ENCODE measurements at regions not wholly inside any gene's neighbourhood (a gene's known extent, or its start where the extent isn't known, plus 50 kb on each side); places are given as distances from the start of the nearest gene placed in this dataset.

DNA sequence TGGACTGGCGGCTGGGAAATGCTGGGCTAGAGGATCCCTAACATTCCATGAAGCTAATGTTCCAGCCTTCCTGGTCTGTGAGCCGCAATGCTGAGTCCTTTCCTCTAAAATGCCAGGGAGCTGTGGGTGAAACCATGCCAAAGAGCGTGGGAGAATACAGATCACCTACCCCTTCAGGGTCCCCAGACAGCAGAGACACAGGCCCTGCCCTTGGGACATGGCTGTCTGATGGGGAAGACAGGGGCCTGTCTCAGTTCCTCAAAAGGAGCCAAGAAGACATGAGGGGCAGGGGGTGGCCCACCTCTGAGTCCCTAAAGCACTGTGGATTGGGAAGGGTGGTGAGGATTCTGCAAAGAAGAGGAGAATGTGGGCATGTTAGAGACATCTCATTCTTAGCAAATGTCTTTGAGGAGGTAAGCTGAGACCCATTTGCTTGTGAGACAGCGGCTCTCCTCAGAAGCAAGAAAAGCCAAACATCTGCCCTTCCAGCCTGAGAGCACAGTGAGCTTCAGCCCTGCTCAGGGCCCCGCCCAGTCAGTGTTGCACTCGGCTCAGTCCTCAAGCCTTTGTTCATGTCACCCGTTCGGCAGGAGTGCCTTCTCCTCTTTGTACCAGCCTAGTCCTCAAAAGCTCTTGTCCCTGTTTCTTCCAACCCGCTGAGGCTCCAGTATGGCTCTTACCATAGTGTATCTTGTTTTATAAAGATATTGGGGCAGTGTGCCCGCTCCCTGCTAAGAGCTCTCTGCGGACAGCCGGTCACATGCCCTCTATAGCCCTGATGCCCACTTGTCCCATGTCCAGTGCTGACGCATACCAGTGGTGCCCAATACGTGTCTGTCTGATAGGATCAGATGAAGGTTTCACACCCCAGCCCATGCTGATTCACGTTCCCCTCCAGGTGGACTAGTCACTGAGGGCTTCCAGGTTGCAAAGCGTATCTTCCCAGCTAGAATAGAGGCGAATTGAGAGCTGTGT is 286.2 kb downstream of the CYP26B1 start:
- TF ChIP-seq, protein P1, sequence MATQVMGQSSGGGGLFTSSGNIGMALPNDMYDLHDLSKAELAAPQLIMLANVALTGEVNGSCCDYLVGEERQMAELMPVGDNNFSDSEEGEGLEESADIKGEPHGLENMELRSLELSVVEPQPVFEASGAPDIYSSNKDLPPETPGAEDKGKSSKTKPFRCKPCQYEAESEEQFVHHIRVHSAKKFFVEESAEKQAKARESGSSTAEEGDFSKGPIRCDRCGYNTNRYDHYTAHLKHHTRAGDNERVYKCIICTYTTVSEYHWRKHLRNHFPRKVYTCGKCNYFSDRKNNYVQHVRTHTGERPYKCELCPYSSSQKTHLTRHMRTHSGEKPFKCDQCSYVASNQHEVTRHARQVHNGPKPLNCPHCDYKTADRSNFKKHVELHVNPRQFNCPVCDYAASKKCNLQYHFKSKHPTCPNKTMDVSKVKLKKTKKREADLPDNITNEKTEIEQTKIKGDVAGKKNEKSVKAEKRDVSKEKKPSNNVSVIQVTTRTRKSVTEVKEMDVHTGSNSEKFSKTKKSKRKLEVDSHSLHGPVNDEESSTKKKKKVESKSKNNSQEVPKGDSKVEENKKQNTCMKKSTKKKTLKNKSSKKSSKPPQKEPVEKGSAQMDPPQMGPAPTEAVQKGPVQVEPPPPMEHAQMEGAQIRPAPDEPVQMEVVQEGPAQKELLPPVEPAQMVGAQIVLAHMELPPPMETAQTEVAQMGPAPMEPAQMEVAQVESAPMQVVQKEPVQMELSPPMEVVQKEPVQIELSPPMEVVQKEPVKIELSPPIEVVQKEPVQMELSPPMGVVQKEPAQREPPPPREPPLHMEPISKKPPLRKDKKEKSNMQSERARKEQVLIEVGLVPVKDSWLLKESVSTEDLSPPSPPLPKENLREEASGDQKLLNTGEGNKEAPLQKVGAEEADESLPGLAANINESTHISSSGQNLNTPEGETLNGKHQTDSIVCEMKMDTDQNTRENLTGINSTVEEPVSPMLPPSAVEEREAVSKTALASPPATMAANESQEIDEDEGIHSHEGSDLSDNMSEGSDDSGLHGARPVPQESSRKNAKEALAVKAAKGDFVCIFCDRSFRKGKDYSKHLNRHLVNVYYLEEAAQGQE (IDR thresholded peaks at IDR 0.05; ENCODE audit: insufficient read depth in 1 of 2, low read depth in 2 of 2, low read length in 2 of 2): no peak
- TF ChIP-seq TAF1 (IDR thresholded peaks at IDR 0.05; ENCODE audit: borderline replicate concordance, insufficient read depth, low read length) (no peak), POLR2AphosphoS5 (IDR thresholded peaks at IDR 0.05; ENCODE audit: low read depth, low read length) (no peak), SIN3A (IDR thresholded peaks at IDR 0.05; ENCODE audit: borderline replicate concordance, insufficient read depth, low read length) (no peak), FOXP2 (optimal IDR thresholded peaks at IDR 0.05; ENCODE audit: borderline replicate concordance, extremely low read depth, extremely low read length, insufficient read depth) (no peak)

DNA sequence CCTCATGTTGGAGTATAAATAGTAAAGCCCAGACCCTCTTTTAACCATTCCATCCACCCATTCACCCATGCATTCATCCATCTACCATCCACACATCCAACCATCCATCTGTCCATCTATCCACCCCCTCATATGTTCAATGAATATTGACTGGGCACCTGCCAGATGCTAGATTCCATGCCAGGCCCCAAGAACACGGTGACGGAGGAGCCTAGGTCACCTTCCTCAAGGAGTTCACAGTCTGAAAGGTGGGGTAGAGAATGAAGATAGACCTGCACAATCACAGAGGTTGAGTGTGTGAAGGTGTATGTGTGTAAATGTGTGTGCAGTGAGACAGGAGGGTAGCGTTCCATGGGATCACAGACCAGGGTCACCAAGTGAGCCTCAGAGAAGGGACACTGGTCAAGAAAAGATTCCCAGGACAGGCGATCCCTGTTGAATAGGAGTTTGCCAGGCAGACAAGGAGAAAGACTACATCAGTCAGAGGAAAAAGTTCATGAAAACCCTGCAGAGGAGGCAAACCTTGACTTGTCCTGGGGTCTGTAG is 287.2 kb downstream of the CYP26B1 start:
- TF ChIP-seq FOXP2 (optimal IDR thresholded peaks at IDR 0.05; ENCODE audit: borderline replicate concordance, extremely low read depth, extremely low read length, insufficient read depth) (no peak), POLR2AphosphoS5 (IDR thresholded peaks at IDR 0.05; ENCODE audit: low read depth, low read length) (no peak)

DNA sequence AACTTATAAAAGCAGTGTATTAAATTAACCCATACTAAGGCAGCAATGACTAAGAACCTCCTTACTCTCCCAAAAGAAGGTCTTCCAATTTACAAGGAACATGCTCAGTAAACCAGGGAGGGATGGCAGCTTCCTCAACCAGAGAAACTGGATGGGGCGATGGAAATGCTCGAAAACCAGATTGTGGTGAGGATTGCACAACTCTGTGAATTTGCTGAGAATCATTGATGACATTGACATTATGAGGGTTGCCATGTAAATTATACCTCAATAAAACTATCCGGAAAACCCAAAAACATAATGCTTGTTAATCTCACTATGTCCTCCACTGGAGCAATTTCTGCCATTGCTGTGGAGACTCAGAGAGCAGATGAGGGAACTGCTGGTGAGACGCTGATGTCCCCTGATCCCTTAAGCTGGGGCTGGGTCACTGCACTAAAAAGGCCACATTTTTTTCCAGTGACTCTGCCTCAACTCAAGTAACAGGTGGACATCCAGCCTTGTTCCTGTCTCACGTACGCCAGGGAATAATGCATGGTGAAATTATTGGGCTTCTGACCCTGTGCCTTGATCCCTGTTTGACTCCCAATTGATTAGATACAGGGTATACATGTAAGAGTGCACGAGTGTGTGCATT is 288.3 kb downstream of the CYP26B1 start:
- TF ChIP-seq POLR2AphosphoS5 (IDR thresholded peaks at IDR 0.05; ENCODE audit: low read depth, low read length): no peak
- TF ChIP-seq SIN3A (IDR thresholded peaks at IDR 0.05; ENCODE audit: borderline replicate concordance, insufficient read depth, low read length): no peak
- TF ChIP-seq, protein P1 (IDR thresholded peaks at IDR 0.05; ENCODE audit: insufficient read depth in 1 of 2, low read depth in 2 of 2, low read length in 2 of 2): no peak
- no peak for TF ChIP-seq FOXP2 (optimal IDR thresholded peaks at IDR 0.05; ENCODE audit: borderline replicate concordance, extremely low read depth, extremely low read length, insufficient read depth)
- TF ChIP-seq TAF1 (IDR thresholded peaks at IDR 0.05; ENCODE audit: borderline replicate concordance, insufficient read depth, low read length): no peak

DNA sequence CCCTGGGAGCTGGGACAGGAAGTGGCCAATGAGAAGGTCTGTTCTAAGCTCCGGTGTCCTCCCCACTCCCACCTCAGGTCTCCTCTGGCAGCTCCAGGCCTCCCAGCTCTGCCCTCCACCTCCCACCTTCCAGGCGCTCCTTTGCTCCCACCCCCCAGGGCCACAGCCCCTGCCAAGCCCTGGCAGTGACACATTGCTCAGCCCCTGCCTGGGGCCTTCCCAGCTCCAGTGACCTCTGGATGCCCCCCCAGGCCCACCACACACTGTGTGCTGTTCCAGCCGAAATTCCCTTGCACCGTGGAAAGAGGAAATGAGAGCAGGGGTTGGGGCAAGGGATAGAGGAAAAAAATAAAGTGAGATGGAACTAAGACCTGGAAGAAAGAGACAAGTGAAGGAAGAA is 289.6 kb downstream of the CYP26B1 start:
- TF ChIP-seq, protein P1 (IDR thresholded peaks at IDR 0.05; ENCODE audit: insufficient read depth in 1 of 2, low read depth in 2 of 2, low read length in 2 of 2): no peak
- TF ChIP-seq FOXP2 (optimal IDR thresholded peaks at IDR 0.05; ENCODE audit: borderline replicate concordance, extremely low read depth, extremely low read length, insufficient read depth) (no peak), SIN3A (IDR thresholded peaks at IDR 0.05; ENCODE audit: borderline replicate concordance, insufficient read depth, low read length) (no peak), TAF1 (IDR thresholded peaks at IDR 0.05; ENCODE audit: borderline replicate concordance, insufficient read depth, low read length) (no peak), POLR2AphosphoS5 (IDR thresholded peaks at IDR 0.05; ENCODE audit: low read depth, low read length) (no peak)

DNA sequence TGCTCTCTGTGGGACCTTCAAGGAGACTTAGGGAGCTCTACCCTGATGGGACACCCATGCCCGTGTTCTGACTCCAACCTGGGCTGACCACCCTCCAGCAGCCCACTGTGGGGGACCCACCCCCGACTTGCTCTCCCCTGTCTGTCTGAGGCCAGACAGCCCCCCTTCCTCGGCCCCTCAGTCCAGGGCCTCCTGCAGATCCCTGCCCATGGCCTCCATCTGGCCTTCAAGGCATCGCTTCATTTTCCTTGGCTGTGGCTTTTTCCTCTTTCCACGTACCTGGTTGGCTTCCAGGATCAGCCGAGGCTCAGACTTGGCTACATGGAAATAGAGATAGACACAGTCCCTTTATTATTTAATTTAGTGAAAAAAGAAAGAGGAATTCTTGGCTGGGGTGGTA is 290.0 kb downstream of the CYP26B1 start:
- TF ChIP-seq POLR2AphosphoS5 (IDR thresholded peaks at IDR 0.05; ENCODE audit: low read depth, low read length) (no peak), TAF1 (IDR thresholded peaks at IDR 0.05; ENCODE audit: borderline replicate concordance, insufficient read depth, low read length) (no peak), FOXP2 (optimal IDR thresholded peaks at IDR 0.05; ENCODE audit: borderline replicate concordance, extremely low read depth, extremely low read length, insufficient read depth) (no peak), SIN3A (IDR thresholded peaks at IDR 0.05; ENCODE audit: borderline replicate concordance, insufficient read depth, low read length) (no peak)
- TF ChIP-seq, protein P1 (IDR thresholded peaks at IDR 0.05; ENCODE audit: insufficient read depth in 1 of 2, low read depth in 2 of 2, low read length in 2 of 2): no peak
